Nephron (organoid): ENCODE measurements at regions not wholly inside any gene's neighbourhood (a gene's known extent, or its start where the extent isn't known, plus 50 kb on each side); places are given as distances from the start of the nearest gene placed in this dataset.

ENCODE experiments used
- H3K27ac Mint-ChIP-seq, 3 experiments: 2 replicates each; pipeline ENCODE4 v1.8.0; 2020; ENCODE audit warnings: mixed read lengths in 3 of 3, mild to moderate bottlenecking in 2 of 3, moderate library complexity in 1 of 3
- H3K27me3 Mint-ChIP-seq: 2 replicates; pipeline ENCODE4 v1.8.0; 2021; ENCODE audit warnings: low read depth, mild to moderate bottlenecking, moderate library complexity, mixed read lengths
- H3K36me3 Mint-ChIP-seq: 2 replicates; pipeline ENCODE4 v1.8.0; 2020; ENCODE audit warnings: low read depth, mixed read lengths
- H3K4me1 Mint-ChIP-seq: 2 replicates; pipeline ENCODE4 v1.8.0; 2020; ENCODE audit warnings: mixed read lengths
- H3K4me3 Mint-ChIP-seq, 3 experiments: 2 replicates each; pipeline ENCODE4 v1.8.0; 2020; ENCODE audit warnings: mild to moderate bottlenecking in 3 of 3, mixed read lengths in 3 of 3, moderate library complexity in 2 of 3
- H3K9me3 Mint-ChIP-seq: 2 replicates; pipeline ENCODE4 v1.8.0; 2020; ENCODE audit warnings: mixed read lengths
- TF ChIP-seq, protein P1 (sequence below), 3 experiments: fragments of 200-600 bp; sonication (generic); IDR thresholded peaks; one replicate each; pipeline ENCODE4 v1.5.0; 2021; ENCODE audit warnings: antibody characterized with exemption in 3 of 3; ENCODE audit not compliant: unreplicated experiment in 3 of 3

DNA sequence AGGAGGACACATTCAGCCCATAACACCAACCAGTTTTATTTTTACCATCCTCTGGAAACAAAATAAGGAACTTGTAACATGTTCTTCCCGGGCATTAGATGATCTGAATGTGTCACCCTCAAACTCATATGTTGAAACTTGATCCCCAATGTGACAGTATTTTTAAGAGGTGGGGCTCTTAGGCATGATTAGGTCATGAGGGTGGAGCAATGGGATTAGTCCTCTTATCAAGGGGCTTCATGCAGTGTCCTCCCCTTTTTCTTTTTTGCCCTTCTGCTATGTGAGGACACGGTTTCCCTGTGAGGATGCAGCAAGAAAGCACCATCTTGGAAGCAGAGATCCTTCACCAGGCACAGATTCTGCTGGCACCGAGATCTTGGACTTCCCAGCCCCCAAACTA, 401.5 kb upstream of the TRIB2 start:
- no peaks in the 10 kb centered on the region for H3K9me3 Mint-ChIP-seq
- peaks cover 33% of the 10 kb centered on the region for H3K4me1 Mint-ChIP-seq
- H3K4me3 Mint-ChIP-seq, result no peak overlapping the region
- TF ChIP-seq, protein P1, sequence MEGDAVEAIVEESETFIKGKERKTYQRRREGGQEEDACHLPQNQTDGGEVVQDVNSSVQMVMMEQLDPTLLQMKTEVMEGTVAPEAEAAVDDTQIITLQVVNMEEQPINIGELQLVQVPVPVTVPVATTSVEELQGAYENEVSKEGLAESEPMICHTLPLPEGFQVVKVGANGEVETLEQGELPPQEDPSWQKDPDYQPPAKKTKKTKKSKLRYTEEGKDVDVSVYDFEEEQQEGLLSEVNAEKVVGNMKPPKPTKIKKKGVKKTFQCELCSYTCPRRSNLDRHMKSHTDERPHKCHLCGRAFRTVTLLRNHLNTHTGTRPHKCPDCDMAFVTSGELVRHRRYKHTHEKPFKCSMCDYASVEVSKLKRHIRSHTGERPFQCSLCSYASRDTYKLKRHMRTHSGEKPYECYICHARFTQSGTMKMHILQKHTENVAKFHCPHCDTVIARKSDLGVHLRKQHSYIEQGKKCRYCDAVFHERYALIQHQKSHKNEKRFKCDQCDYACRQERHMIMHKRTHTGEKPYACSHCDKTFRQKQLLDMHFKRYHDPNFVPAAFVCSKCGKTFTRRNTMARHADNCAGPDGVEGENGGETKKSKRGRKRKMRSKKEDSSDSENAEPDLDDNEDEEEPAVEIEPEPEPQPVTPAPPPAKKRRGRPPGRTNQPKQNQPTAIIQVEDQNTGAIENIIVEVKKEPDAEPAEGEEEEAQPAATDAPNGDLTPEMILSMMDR (IDR thresholded peaks at IDR 0.05; ENCODE audit: unreplicated experiment in 3 of 3), result no peak
- H3K27ac Mint-ChIP-seq, result peak overlapping the region in 1 of 3 experiments; percentile 97
- H3K27me3 Mint-ChIP-seq, result no peaks in the 10 kb centered on the region
- no peaks in the 10 kb centered on the region for H3K36me3 Mint-ChIP-seq

- Mint-ChIP-seq H3K27me3 (no peaks in the 10 kb centered on the region), H3K9me3 (no peaks in the 10 kb centered on the region), H3K4me1 (peaks cover 45% of the 10 kb centered on the region), H3K36me3 (no peaks in the 10 kb centered on the region), H3K27ac (peak overlapping the region in 2 of 3 experiments; percentile 89 to 97), H3K4me3 (no peak overlapping the region)
- TF ChIP-seq, protein P1 (IDR thresholded peaks at IDR 0.05; ENCODE audit: unreplicated experiment in 3 of 3), result no peak
Measured at GRCh38 chr2:12316476-12316875, 400.3 kb upstream of the TRIB2 start.

GRCh38 chr2:12317286-12317685, 399.4 kb upstream of the TRIB2 start:
- H3K36me3 Mint-ChIP-seq, result no peaks in the 10 kb centered on the region
- no peaks in the 10 kb centered on the region for H3K9me3 Mint-ChIP-seq

GRCh38 chr2:12317814-12318426, 398.8 kb upstream of the TRIB2 start:
- Mint-ChIP-seq H3K4me1 (peaks cover 50% of the 10 kb centered on the region), H3K27me3 (no peaks in the 10 kb centered on the region), H3K27ac (peak overlapping the region; percentile 89 to 97 (median 95)), H3K36me3 (no peaks in the 10 kb centered on the region), H3K9me3 (no peaks in the 10 kb centered on the region), H3K4me3 (no peak overlapping the region)
- TF ChIP-seq, protein P1 (IDR thresholded peaks at IDR 0.05; ENCODE audit: unreplicated experiment in 3 of 3), result no peak

More at GRCh38 chr2:12317286-12317685, 399.4 kb upstream of the TRIB2 start:
- Mint-ChIP-seq H3K27me3 (no peaks in the 10 kb centered on the region), H3K4me1 (peaks cover 50% of the 10 kb centered on the region), H3K27ac (peak overlapping the region; percentile 89 to 97 (median 95)), H3K4me3 (no peak overlapping the region)
- TF ChIP-seq, protein P1 (IDR thresholded peaks at IDR 0.05; ENCODE audit: unreplicated experiment in 3 of 3), result no peak

- peak overlapping the region in 1 of 3 experiments; percentile 13 for H3K4me3 Mint-ChIP-seq
- H3K4me1 Mint-ChIP-seq, result peaks cover 50% of the 10 kb centered on the region
- no peaks in the 10 kb centered on the region for H3K36me3 Mint-ChIP-seq
- H3K27ac Mint-ChIP-seq, result peak overlapping the region; percentile 89 to 97 (median 95)
- H3K9me3 Mint-ChIP-seq, result no peaks in the 10 kb centered on the region
- TF ChIP-seq, protein P1 (IDR thresholded peaks at IDR 0.05; ENCODE audit: unreplicated experiment in 3 of 3), result no peak
- H3K27me3 Mint-ChIP-seq, result no peaks in the 10 kb centered on the region
Measured at GRCh38 chr2:12318427-12319057, 398.2 kb upstream of the TRIB2 start.
